Stomach (tissue), 8 donors: ENCODE measurements at regions not wholly inside any gene's neighbourhood (a gene's known extent, or its start where the extent isn't known, plus 50 kb on each side); places are given as distances from the start of the nearest gene placed in this dataset.

Source experiments
- DNase-seq, 2 donors: peaks; one replicate each; pipeline versions ENCODE4 v3.0.0 to v3.0.0-alpha.2; 2013 to 2019
- H3K27ac ChIP-seq, 5 donors: fragments of 200-600 bp in 4 of 5; sonication (generic) in 4 of 5; one replicate each; pipeline ENCODE4 v1.5.1; 2013 to 2019; ENCODE audit warnings: mild to moderate bottlenecking in 1 of 5, moderate library complexity in 1 of 5
- H3K27me3 ChIP-seq, 3 donors: fragments of 200-600 bp; sonication (generic); one replicate each; pipeline ENCODE4 v1.5.1; 2017 to 2019; ENCODE audit warnings: mixed run types in 1 of 3
- H3K36me3 ChIP-seq, 4 donors: fragments of 200-600 bp; sonication (generic); 1 replicate in 3 of 4; 2 replicates in 1 of 4; pipeline ENCODE4 v1.5.1; 2016 to 2019
- H3K4me1 ChIP-seq, 4 donors: fragments of 200-600 bp; sonication (generic); one replicate each; pipeline ENCODE4 v1.5.1; 2016 to 2019
- H3K4me3 ChIP-seq, 4 donors: fragments of 200-600 bp; sonication (generic) in 3 of 4; one replicate each; pipeline ENCODE4 v1.5.1; 2016 to 2019; ENCODE audit warnings: mild to moderate bottlenecking in 1 of 4
- H3K9me3 ChIP-seq, 4 donors: fragments of 200-600 bp; sonication (generic); one replicate each; pipeline ENCODE4 v1.5.1; 2016 to 2019
- EP300 ChIP-seq: sonication (generic); formaldehyde crosslinking; IDR thresholded peaks from one replicate; pipeline ENCODE4 v1.6.1; 2017; ENCODE audit warnings: antibody characterized with exemption
- POLR2A ChIP-seq, 4 donors: fragments of 450-650 bp; IDR thresholded peaks; one replicate each; pipeline ENCODE4 v1.6.1; 2016; ENCODE audit warnings: antibody characterized with exemption in 4 of 4, control low read depth in 2 of 4, mild to moderate bottlenecking in 1 of 4, moderate library complexity in 1 of 4
- POLR2AphosphoS5 ChIP-seq, 3 donors: sonication (generic); formaldehyde crosslinking; IDR thresholded peaks; one replicate each; pipeline ENCODE4 v1.6.1; 2016; ENCODE audit warnings: antibody characterized with exemption in 3 of 3
- WGBS, 5 donors: extraction: QIAGEN DNeasy Blood & Tissue Kit in 3 of 5; methylation state at CpG; one replicate each; pipeline versions ENCODE4 v1.1.5 to v1.1.7; 2013 to 2018; 5-methylcytosine and 5-hydroxymethylcytosine counted together
- intact Hi-C: fragments of 100-400 bp; cut with DNase I; formaldehyde crosslinking; loops from one replicate; pipeline ENCODE4 v1.15.1; 2023; ENCODE audit warnings: low total_unique reads
- TF ChIP-seq, protein P1 (sequence below), 7 experiments: fragments of 450-650 bp in 4 of 7; fragments of 200-600 bp in 3 of 7; sonication (generic) in 3 of 7; IDR thresholded peaks; one replicate each; pipeline ENCODE4 v1.5.1; 2016 to 2019; ENCODE audit warnings: antibody characterized with exemption in 7 of 7, control low read depth in 2 of 7, mild to moderate bottlenecking in 1 of 7
- donor health status: healthy with polysubstance abuse.
- donor health status: Bipolar disorder and iron deficiency.
- donor health status: healthy.

DNA sequence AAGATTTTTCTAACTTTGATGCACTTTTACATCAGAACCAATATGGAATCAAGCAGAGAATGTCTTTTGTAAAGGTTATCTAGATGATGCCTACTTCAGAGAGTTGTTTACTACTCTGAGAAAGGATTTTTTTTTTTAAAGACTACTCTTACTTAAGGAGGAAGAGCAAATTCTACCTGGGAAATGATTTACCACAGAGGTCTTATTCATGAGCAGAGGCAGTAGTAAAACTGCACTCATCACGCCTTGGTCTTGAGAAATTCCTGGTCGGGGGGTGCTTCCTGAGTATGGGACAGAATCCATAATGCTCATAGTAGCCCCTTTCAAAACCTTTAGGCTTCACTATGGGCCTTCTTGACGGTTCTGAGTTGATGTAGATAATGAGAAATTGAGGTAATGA lies 241.8 kb upstream of the PREP start:
- H3K27me3 ChIP-seq = no peaks in the 10 kb centered on the region
- DNase-seq = no peak
- H3K36me3 ChIP-seq = no peaks in the 10 kb centered on the region
- peaks cover 0 to 20% (median 4%) of the 10 kb centered on the region in 4 donors for H3K4me1 ChIP-seq
- no peak for TF ChIP-seq POLR2AphosphoS5 (IDR thresholded peaks at IDR 0.05)
- TF ChIP-seq POLR2A (IDR thresholded peaks at IDR 0.05) = no peak
- TF ChIP-seq, protein P1, sequence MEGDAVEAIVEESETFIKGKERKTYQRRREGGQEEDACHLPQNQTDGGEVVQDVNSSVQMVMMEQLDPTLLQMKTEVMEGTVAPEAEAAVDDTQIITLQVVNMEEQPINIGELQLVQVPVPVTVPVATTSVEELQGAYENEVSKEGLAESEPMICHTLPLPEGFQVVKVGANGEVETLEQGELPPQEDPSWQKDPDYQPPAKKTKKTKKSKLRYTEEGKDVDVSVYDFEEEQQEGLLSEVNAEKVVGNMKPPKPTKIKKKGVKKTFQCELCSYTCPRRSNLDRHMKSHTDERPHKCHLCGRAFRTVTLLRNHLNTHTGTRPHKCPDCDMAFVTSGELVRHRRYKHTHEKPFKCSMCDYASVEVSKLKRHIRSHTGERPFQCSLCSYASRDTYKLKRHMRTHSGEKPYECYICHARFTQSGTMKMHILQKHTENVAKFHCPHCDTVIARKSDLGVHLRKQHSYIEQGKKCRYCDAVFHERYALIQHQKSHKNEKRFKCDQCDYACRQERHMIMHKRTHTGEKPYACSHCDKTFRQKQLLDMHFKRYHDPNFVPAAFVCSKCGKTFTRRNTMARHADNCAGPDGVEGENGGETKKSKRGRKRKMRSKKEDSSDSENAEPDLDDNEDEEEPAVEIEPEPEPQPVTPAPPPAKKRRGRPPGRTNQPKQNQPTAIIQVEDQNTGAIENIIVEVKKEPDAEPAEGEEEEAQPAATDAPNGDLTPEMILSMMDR (IDR thresholded peaks at IDR 0.05) = no peak
- no peak for TF ChIP-seq EP300
- H3K4me3 ChIP-seq = no peak overlapping the region
- no peaks in the 10 kb centered on the region for H3K9me3 ChIP-seq
- peak overlapping the region in 1 of 5 donors; percentile 43 for H3K27ac ChIP-seq
- 62 to 75% (median 73%) methylated on average over 3 of the region's 3 CpGs for WGBS, 5 donors
- intact Hi-C loops = no loop called here

DNA sequence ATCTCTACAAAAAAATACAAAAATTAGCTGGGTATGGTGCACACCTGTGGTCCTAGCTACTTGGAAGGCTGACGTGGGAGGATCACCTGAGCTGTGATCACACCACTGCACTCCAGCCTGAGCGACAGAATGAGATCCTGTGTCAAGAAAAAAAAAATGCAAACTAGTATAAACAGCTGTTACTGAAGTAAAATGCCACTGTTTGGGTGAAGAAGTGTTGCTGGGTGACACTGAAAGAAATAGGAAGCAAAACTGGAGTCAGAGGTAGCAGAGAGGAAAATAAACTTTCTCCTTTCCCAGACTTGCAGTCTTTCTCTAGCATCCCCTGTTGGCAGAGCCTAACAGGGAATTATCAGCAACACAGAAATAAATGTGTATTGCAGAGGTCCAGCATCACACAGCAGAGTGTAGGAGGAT lies 241.2 kb upstream of the PREP start:
- peaks cover 0 to 20% (median 4%) of the 10 kb centered on the region in 4 donors for H3K4me1 ChIP-seq
- WGBS, 5 donors = 70 to 79% (median 76%) methylated on average over 2 of the region's 2 CpGs
- TF ChIP-seq, protein P1 (IDR thresholded peaks at IDR 0.05) = no peak
- TF ChIP-seq POLR2A (IDR thresholded peaks at IDR 0.05) (no peak), POLR2AphosphoS5 (IDR thresholded peaks at IDR 0.05) (no peak)
- no peaks in the 10 kb centered on the region for H3K36me3 ChIP-seq
- no peaks in the 10 kb centered on the region for H3K9me3 ChIP-seq
- no peaks in the 10 kb centered on the region for H3K27me3 ChIP-seq
- no peak overlapping the region for H3K27ac ChIP-seq
- intact Hi-C loops = no loop called here
- DNase-seq = peak in 1 of 2 donors; percentile 13
- H3K4me3 ChIP-seq = no peak overlapping the region

DNA sequence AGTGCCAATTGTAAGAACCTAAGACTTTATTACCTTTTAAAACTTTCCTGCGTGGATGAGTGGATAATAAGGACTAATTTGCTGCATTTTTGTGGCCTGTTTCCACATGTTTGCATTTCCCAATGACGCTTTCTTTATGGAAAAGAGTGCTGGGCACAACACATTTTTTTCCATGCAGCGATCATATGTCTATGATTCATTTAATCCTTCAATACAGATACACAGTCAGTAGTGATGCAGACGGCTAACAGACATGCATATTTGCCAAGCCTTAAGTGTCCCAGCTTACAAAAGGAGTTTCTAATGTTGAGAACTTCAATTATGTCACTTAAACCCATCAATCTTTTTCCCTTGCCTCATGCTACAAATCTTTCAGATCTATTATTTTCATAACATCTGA lies 239.8 kb upstream of the PREP start:
- Histone ChIP-seq H3K9me3 (no peaks in the 10 kb centered on the region), H3K27ac (no peak overlapping the region), H3K27me3 (no peaks in the 10 kb centered on the region), H3K4me1 (peaks cover 0 to 20% (median 4%) of the 10 kb centered on the region in 4 donors), H3K36me3 (no peaks in the 10 kb centered on the region), H3K4me3 (no peak overlapping the region)
- DNase-seq = no peak
- TF ChIP-seq, protein P1 (IDR thresholded peaks at IDR 0.05) = no peak
- no peak for TF ChIP-seq POLR2AphosphoS5 (IDR thresholded peaks at IDR 0.05)
- no peak for TF ChIP-seq POLR2A (IDR thresholded peaks at IDR 0.05)
- TF ChIP-seq EP300 = no peak
- WGBS, 5 donors = 81 to 96% (median 88%) methylated on average over 4 of the region's 4 CpGs
- intact Hi-C loops = no loop called here

DNA sequence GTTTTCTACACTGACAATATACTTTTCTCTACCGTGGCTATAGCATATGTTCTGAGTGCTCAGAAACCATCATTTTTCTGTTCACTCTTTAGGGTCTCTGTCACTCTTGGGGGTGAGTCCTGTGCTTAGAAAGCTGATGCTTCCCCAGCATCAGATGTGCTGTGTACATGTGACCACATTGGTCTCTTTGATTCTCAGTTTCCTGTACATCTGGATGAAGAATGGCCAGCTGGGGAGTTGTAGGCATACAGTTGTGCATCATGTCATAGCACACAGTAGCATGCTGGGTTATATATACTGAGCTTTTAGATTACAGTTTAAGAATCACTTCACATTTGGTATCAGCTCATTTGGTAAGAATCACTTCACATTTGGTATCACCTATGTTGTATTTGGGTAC lies 238.6 kb upstream of the PREP start:
- H3K4me3 ChIP-seq = no peak overlapping the region
- no peak for DNase-seq
- H3K4me1 ChIP-seq = peaks cover 0 to 20% (median 4%) of the 10 kb centered on the region in 4 donors
- H3K27ac ChIP-seq = no peak overlapping the region
- TF ChIP-seq EP300 (no peak), POLR2A (IDR thresholded peaks at IDR 0.05) (no peak), POLR2AphosphoS5 (IDR thresholded peaks at IDR 0.05) (no peak)
- TF ChIP-seq, protein P1 (IDR thresholded peaks at IDR 0.05) = no peak
- H3K27me3 ChIP-seq = no peaks in the 10 kb centered on the region
- WGBS, 5 donors = 77 to 95% (median 89%) methylated on average over 1 of the region's 1 CpG
- no peaks in the 10 kb centered on the region for H3K36me3 ChIP-seq
- no peaks in the 10 kb centered on the region for H3K9me3 ChIP-seq
- intact Hi-C loops = no loop called here
